ENCODE measurements at regions not wholly inside any gene's neighbourhood (a gene's known extent, or its start where the extent isn't known, plus 50 kb on each side); places are given as distances from the start of the nearest gene placed in this dataset.

GRCh38 chr3:76871655-76872054 lies 168.2 kb upstream of the ROBO2 start:
- TF ChIP-seq CTCF (IDR thresholded peaks at IDR 0.05), result no peak
- TF ChIP-seq EZH2 (IDR thresholded peaks at IDR 0.05; ENCODE audit: borderline replicate concordance, insufficient read depth, low read depth, low read length, poor library complexity, severe bottlenecking), result no peak
